Mesenchymal stem cell (in vitro differentiated cells and primary cell): ENCODE measurements at regions not wholly inside any gene's neighbourhood (a gene's known extent, or its start where the extent isn't known, plus 50 kb on each side); places are given as distances from the start of the nearest gene placed in this dataset.

Source experiments
- DNase-seq: peaks from one replicate; pipeline ENCODE4 v3.0.0-alpha.2; 2013
- H2AFZ ChIP-seq: one replicate; pipeline ENCODE4 v1.6.1; 2013; ENCODE audit warnings: low read depth, mild to moderate bottlenecking, control low read depth, inconsistent platforms, low read length, moderate library complexity
- H2AK5ac ChIP-seq: 2 replicates; pipeline ENCODE4 v1.6.1; 2013; ENCODE audit warnings: low read length, moderate library complexity, mild to moderate bottlenecking, inconsistent platforms; ENCODE audit not compliant: severe bottlenecking
- H2BK120ac ChIP-seq: one replicate; pipeline ENCODE4 v1.6.1; 2013; ENCODE audit warnings: low read depth, mild to moderate bottlenecking, inconsistent platforms, low read length, moderate library complexity
- H2BK12ac ChIP-seq, 2 experiments: one replicate each; pipeline ENCODE4 v1.6.1; 2013; ENCODE audit warnings: inconsistent platforms in 2 of 2, low read length in 2 of 2, mild to moderate bottlenecking in 2 of 2, moderate library complexity in 2 of 2, control low read depth in 1 of 2
- H2BK15ac ChIP-seq: one replicate; pipeline ENCODE4 v1.6.1; 2013; ENCODE audit warnings: mild to moderate bottlenecking, low read depth, inconsistent platforms; ENCODE audit not compliant: poor library complexity, severe bottlenecking
- H2BK5ac ChIP-seq: 2 replicates; pipeline ENCODE4 v1.6.1; 2013; ENCODE audit warnings: low read depth, mild to moderate bottlenecking, low read length, control low read depth, inconsistent platforms; ENCODE audit not compliant: poor library complexity, severe bottlenecking
- H3K14ac ChIP-seq, 2 experiments: one replicate each; pipeline ENCODE4 v1.6.1; 2013; ENCODE audit warnings: inconsistent platforms in 2 of 2, low read length in 2 of 2, control low read depth in 1 of 2, mild to moderate bottlenecking in 1 of 2, moderate library complexity in 1 of 2
- H3K18ac ChIP-seq, 2 experiments: one replicate each; pipeline ENCODE4 v1.6.1; 2013; ENCODE audit warnings: inconsistent platforms in 2 of 2, low read length in 2 of 2, control low read depth in 1 of 2, low read depth in 1 of 2, mild to moderate bottlenecking in 1 of 2
- H3K23ac ChIP-seq, 2 experiments: one replicate each; pipeline ENCODE4 v1.6.1; 2013; ENCODE audit warnings: inconsistent platforms in 2 of 2, low read length in 2 of 2, mild to moderate bottlenecking in 2 of 2, moderate library complexity in 2 of 2, control low read depth in 1 of 2
- H3K27ac ChIP-seq: 2 replicates; pipeline ENCODE4 v1.5.1; 2013; ENCODE audit warnings: mild to moderate bottlenecking, moderate library complexity, low read length, control low read depth, inconsistent platforms; ENCODE audit not compliant: poor library complexity, severe bottlenecking
- H3K27me3 ChIP-seq, 2 experiments: 2 replicates each; pipeline versions ENCODE4 v1.6.1 to v1.7.0; 2013; ENCODE audit warnings: low read length in 2 of 2, mild to moderate bottlenecking in 2 of 2, moderate library complexity in 2 of 2, control low read depth in 1 of 2, inconsistent platforms in 1 of 2; ENCODE audit not compliant: control insufficient read depth in 1 of 2, insufficient read depth in 1 of 2
- H3K36me3 ChIP-seq, 2 experiments: 2 replicates each; pipeline versions ENCODE4 v1.6.1 to v1.7.0; 2013; ENCODE audit warnings: low read length in 2 of 2, control low read depth in 1 of 2, inconsistent platforms in 1 of 2, low read depth in 1 of 2, mild to moderate bottlenecking in 1 of 2; ENCODE audit not compliant: insufficient read depth in 2 of 2, control insufficient read depth in 1 of 2
- H3K4ac ChIP-seq, 2 experiments: one replicate each; pipeline ENCODE4 v1.6.1; 2013; ENCODE audit warnings: inconsistent platforms in 2 of 2, low read length in 2 of 2, mild to moderate bottlenecking in 2 of 2, moderate library complexity in 2 of 2, control low read depth in 1 of 2, low read depth in 1 of 2
- H3K4me1 ChIP-seq: 2 replicates; pipeline ENCODE4 v1.6.1; 2013; ENCODE audit warnings: low read depth, low read length, control low read depth; ENCODE audit not compliant: control insufficient read depth, insufficient read depth
- H3K4me2 ChIP-seq: 2 replicates; pipeline ENCODE4 v1.6.1; 2013; ENCODE audit warnings: low read length, mild to moderate bottlenecking, inconsistent platforms; ENCODE audit not compliant: poor library complexity, severe bottlenecking
- H3K4me3 ChIP-seq, 2 experiments: 2 replicates each; pipeline versions ENCODE4 v1.5.1 to v1.7.0; 2013; ENCODE audit warnings: low read length in 2 of 2, mild to moderate bottlenecking in 2 of 2, control low read depth in 1 of 2, low read depth in 1 of 2; ENCODE audit not compliant: insufficient read depth in 1 of 2
- H3K79me1 ChIP-seq: replicated peaks from 2 replicates; pipeline ENCODE4 v1.6.1; 2013; ENCODE audit warnings: mild to moderate bottlenecking, control low read depth, low read length, inconsistent platforms; ENCODE audit not compliant: poor library complexity, severe bottlenecking
- H3K9ac ChIP-seq: 2 replicates; pipeline ENCODE4 v1.7.0; 2013; ENCODE audit warnings: mild to moderate bottlenecking, low read length, moderate library complexity
- H3K9me3 ChIP-seq: 2 replicates; pipeline ENCODE4 v1.7.0; 2013; ENCODE audit warnings: mild to moderate bottlenecking, low read length; ENCODE audit not compliant: control insufficient read depth
- H4K8ac ChIP-seq: one replicate; pipeline ENCODE4 v1.6.1; 2013; ENCODE audit warnings: inconsistent platforms, mild to moderate bottlenecking, low read length, moderate library complexity
- H4K91ac ChIP-seq: one replicate; pipeline ENCODE4 v1.6.1; 2013; ENCODE audit warnings: mild to moderate bottlenecking, low read length, inconsistent platforms
- WGBS: methylation state at CpG from one replicate; pipeline ENCODE4 v1.1.7; 2013; ENCODE audit warnings: mixed read lengths; 5-methylcytosine and 5-hydroxymethylcytosine counted together

DNA sequence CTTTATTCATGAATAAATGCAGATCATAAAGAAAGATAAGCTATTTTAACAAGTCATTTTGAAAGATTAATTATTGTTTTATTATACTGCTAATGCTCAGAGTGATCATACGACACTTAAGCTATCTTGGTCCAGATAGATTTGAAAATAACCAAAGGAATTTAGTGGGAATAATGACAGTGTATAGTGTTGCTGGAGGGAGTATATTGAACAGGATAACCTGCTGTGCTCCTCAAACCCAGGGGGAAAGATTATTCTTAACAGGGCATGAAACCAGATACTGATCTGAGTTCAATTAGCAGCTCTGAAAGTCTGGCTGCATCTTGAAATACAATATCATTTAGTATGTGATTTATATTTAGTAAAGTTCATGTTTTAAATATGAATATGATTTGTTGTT, 216.3 kb upstream of the ITGA4 start:
- Histone ChIP-seq H3K18ac (no peak overlapping the region), H3K9me3 (no peaks in the 10 kb centered on the region), H3K79me1 (no peaks in the 10 kb centered on the region), H2BK120ac (no peak overlapping the region), H2BK5ac (no peak overlapping the region), H3K23ac (no peak overlapping the region), H2AFZ (no peak overlapping the region), H3K4me3 (no peak overlapping the region), H3K27ac (no peak overlapping the region), H4K8ac (no peak overlapping the region), H3K27me3 (no peaks in the 10 kb centered on the region), H2BK12ac (no peak overlapping the region), H3K4me2 (no peak overlapping the region), H4K91ac (no peak overlapping the region), H3K9ac (no peak overlapping the region), H3K4me1 (no peaks in the 10 kb centered on the region), H3K4ac (no peak overlapping the region), H2BK15ac (no peak overlapping the region), H3K36me3 (no peaks in the 10 kb centered on the region), H3K14ac (no peak overlapping the region), H2AK5ac (no peak overlapping the region)
- no peak for DNase-seq
- 96% methylated on average over 1 of the region's 1 CpG for WGBS

- no peak overlapping the region for H3K9ac ChIP-seq
- 66% methylated on average over 2 of the region's 2 CpGs for WGBS
- H3K4me2 ChIP-seq: no peak overlapping the region
- no peak for DNase-seq
- no peaks in the 10 kb centered on the region for H3K4me1 ChIP-seq
- no peaks in the 10 kb centered on the region for H3K36me3 ChIP-seq
- no peak overlapping the region for H3K14ac ChIP-seq
- no peak overlapping the region for H3K23ac ChIP-seq
- no peak overlapping the region for H2AFZ ChIP-seq
- no peak overlapping the region for H3K4me3 ChIP-seq
- no peak overlapping the region for H2AK5ac ChIP-seq
- H4K8ac ChIP-seq: no peak overlapping the region
- H3K27ac ChIP-seq: no peak overlapping the region
- H2BK120ac ChIP-seq: no peak overlapping the region
- no peaks in the 10 kb centered on the region for H3K27me3 ChIP-seq
- no peaks in the 10 kb centered on the region for H3K79me1 ChIP-seq
- no peak overlapping the region for H2BK15ac ChIP-seq
- no peak overlapping the region for H2BK12ac ChIP-seq
- no peak overlapping the region for H3K4ac ChIP-seq
- no peaks in the 10 kb centered on the region for H3K9me3 ChIP-seq
- no peak overlapping the region for H3K18ac ChIP-seq
- H4K91ac ChIP-seq: no peak overlapping the region
- H2BK5ac ChIP-seq: no peak overlapping the region
These were observed 215.8 kb upstream of the ITGA4 start for GRCh38 chr2:181241366-181241765.

DNA sequence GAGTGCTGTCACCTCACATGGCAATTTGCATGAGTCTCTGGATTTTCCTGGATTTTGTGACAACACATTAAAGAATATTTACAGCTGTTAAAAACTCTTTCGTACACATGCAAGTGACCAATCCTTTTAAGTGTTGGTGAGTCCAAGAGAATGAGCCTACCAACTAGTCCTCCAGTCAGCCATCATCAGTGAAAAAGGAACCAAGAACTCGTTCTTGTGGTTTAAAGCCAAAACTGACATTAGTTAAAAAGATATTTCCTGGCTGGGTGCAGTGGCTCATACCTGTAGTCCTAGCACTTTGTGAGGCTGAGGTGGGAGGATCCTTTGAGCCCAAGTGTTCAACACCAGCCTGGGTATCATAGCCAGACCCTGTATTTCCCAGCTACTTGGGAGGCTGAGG, 215.4 kb upstream of the ITGA4 start:
- no peak overlapping the region for H2AK5ac ChIP-seq
- H3K4me2 ChIP-seq: no peak overlapping the region
- no peak overlapping the region for H2BK120ac ChIP-seq
- H3K23ac ChIP-seq: no peak overlapping the region
- no peak overlapping the region for H2BK5ac ChIP-seq
- no peaks in the 10 kb centered on the region for H3K4me1 ChIP-seq
- no peak for DNase-seq
- H2BK15ac ChIP-seq: no peak overlapping the region
- no peaks in the 10 kb centered on the region for H3K36me3 ChIP-seq
- no peaks in the 10 kb centered on the region for H3K27me3 ChIP-seq
- no peaks in the 10 kb centered on the region for H3K79me1 ChIP-seq
- no peak overlapping the region for H4K8ac ChIP-seq
- H3K4me3 ChIP-seq: no peak overlapping the region
- H4K91ac ChIP-seq: no peak overlapping the region
- no peak overlapping the region for H3K27ac ChIP-seq
- H3K4ac ChIP-seq: no peak overlapping the region
- 100% methylated on average over 2 of the region's 2 CpGs for WGBS
- no peak overlapping the region for H3K18ac ChIP-seq
- H3K14ac ChIP-seq: no peak overlapping the region
- no peak overlapping the region for H2BK12ac ChIP-seq
- no peak overlapping the region for H2AFZ ChIP-seq
- no peaks in the 10 kb centered on the region for H3K9me3 ChIP-seq
- no peak overlapping the region for H3K9ac ChIP-seq

- no peak for DNase-seq
- Histone ChIP-seq H3K4me2 (no peak overlapping the region), H3K4me1 (no peaks in the 10 kb centered on the region), H2BK12ac (no peak overlapping the region), H2BK15ac (no peak overlapping the region), H3K27ac (no peak overlapping the region), H3K36me3 (no peaks in the 10 kb centered on the region), H4K91ac (no peak overlapping the region), H3K4ac (no peak overlapping the region), H2AFZ (no peak overlapping the region), H2BK120ac (no peak overlapping the region), H3K9ac (no peak overlapping the region), H2BK5ac (no peak overlapping the region), H3K27me3 (no peaks in the 10 kb centered on the region), H2AK5ac (no peak overlapping the region), H3K14ac (no peak overlapping the region), H3K9me3 (no peaks in the 10 kb centered on the region), H3K18ac (no peak overlapping the region), H3K79me1 (no peaks in the 10 kb centered on the region), H3K4me3 (no peak overlapping the region), H3K23ac (no peak overlapping the region), H4K8ac (no peak overlapping the region)
- 92% methylated on average over 2 of the region's 2 CpGs for WGBS
These were observed 214.9 kb upstream of the ITGA4 start for GRCh38 chr2:181242262-181242661.
